Right cardiac atrium (tissue), 5 donors: ENCODE measurements at regions not wholly inside any gene's neighbourhood (a gene's known extent, or its start where the extent isn't known, plus 50 kb on each side); places are given as distances from the start of the nearest gene placed in this dataset.
"Not testable (repeated sequence)": the region's sequence is repeated elsewhere in the genome, so short reads cannot be mapped to it uniquely, and the experiment has no call there.

Source experiments
- ATAC-seq, 2 donors: fragments of 200-7000 bp; cut with Tn5 transposase; one replicate each; pipeline versions ENCODE4 v1.8.0 to v1.9.1; 2020; ENCODE audit warnings: moderate library complexity in 2 of 2, mild to moderate bottlenecking in 1 of 2
- DNase-seq, 3 donors: peaks; one replicate each; pipeline ENCODE4 v3.0.0-alpha.2; 2020
- H3K27ac ChIP-seq: one replicate; pipeline ENCODE4 v1.5.1; 2013; ENCODE audit warnings: mild to moderate bottlenecking, low read length, control low read depth, moderate library complexity
- H3K27me3 ChIP-seq: one replicate; pipeline ENCODE4 v1.6.1; 2013; ENCODE audit not compliant: control insufficient read depth, insufficient read depth
- H3K4me1 ChIP-seq: one replicate; pipeline ENCODE4 v1.6.1; 2013; ENCODE audit warnings: low read length; ENCODE audit not compliant: control insufficient read depth, insufficient read depth
- H3K4me3 ChIP-seq: one replicate; pipeline ENCODE4 v1.5.1; 2013; ENCODE audit warnings: low read length, control low read depth
- H3K9me3 ChIP-seq: one replicate; pipeline ENCODE4 v1.6.1; 2013; ENCODE audit warnings: low read length; ENCODE audit not compliant: control insufficient read depth
- WGBS: extraction: QIAGEN DNeasy Blood & Tissue Kit; methylation state at CpG from one replicate; pipeline ENCODE4 v1.1.7; 2013; 5-methylcytosine and 5-hydroxymethylcytosine counted together
- intact Hi-C, 4 donors: fragments of 100-400 bp; cut with DNase I; formaldehyde crosslinking; loops; one replicate each; pipeline versions ENCODE4 v1.11.0 to v1.14.0; 2022 to 2023
- donor health status: healthy with polysubstance abuse.
- donor health status: DM: no; HTN: yes; CAD: no.
- donor health status: DM: no; HTN: no; CAD: no.
- donor health status: DM: no; HTN: yes; CAD: no; lungs with severe emphysema.
- donor health status: DM: yes; HTN: yes; CAD: no.

DNA sequence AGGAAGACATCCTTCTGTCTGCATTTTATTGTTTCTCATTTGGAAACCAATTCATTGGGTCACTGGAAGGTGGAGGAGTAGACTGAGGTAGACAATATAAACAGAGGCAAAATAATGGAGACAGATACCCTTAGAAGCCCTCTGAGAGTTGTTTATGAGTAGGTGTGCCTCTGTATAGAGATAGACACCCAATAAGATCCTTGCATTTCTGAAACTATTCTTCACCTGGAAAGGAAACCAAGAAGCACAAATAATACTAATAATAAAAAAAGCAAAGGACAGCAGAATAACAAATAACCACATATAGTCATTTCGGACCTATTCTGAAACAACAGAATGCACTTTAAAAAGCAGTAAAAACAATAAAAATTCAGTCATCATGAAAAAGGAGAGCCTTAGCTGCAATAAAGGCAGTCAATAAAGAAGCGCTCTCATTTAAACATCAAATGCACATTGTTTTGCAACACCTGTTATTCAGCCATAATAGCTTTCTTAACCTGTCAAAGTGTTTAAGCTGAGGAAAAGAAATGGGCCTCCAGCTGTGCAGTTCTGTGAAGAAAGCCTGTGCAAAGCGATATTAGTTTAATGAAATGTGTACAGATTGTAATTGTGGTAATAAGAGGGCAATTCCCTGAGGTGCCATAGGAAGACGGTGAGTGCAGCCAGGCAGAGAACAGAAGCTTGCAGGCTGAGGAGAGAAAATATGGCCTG, 904.2 kb downstream of the STPG2 start:
- Histone ChIP-seq H3K27me3 (no peaks in the 10 kb centered on the region), H3K4me3 (no peak overlapping the region), H3K27ac (no peak overlapping the region), H3K4me1 (no peaks in the 10 kb centered on the region), H3K9me3 (no peaks in the 10 kb centered on the region)
- WGBS = 78% methylated on average over 4 of the region's 4 CpGs
- DNase-seq = no peak
- no peak for ATAC-seq
- intact Hi-C loops = no loop called here

DNA sequence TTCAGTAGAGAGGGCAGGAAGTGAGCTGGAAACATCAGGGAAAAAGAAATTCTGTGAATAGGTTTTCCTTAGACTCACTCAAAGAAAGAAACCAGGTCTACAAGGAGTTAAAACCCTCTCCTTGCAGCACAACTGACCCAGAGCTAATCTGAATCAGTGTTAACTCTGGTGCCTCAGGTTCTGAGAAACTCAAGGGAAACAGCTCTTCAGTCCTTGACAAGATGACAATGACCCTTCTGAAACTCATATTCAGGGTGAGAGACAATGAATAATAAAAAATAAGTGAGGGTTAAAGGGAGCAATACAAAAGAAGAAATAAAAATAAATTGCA, 903.6 kb downstream of the STPG2 start:
- no peaks in the 10 kb centered on the region for H3K9me3 ChIP-seq
- H3K4me3 ChIP-seq = no peak overlapping the region
- DNase-seq (no peak), ATAC-seq (no peak)
- H3K4me1 ChIP-seq = no peaks in the 10 kb centered on the region
- H3K27me3 ChIP-seq = no peaks in the 10 kb centered on the region
- H3K27ac ChIP-seq = no peak overlapping the region
- intact Hi-C loops = no loop called here

DNA sequence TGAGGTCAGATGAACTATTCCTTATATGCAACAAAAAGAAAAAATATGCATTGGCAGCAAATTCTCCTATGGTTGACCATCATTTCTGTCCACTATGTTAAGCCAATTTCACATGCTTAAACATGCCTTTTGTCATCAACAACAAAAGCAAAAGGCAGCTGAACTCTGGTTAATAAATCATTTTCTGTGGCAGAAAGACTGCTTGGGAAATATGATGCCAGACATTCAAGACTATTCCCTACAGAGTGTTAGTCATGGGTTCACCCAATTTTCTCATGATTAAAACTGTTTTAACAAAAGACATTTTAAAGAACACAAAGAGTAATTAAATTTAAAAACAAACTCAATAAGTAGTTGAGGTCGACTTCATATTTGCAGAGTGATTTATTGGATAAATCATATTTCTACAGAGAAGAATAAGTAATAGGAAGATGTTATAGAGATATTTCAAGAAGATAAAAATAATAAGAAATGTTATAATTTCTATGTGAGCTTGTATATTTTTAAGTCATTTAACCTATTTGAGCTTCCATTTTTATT, 890.6 kb downstream of the STPG2 start:
- H3K4me1 ChIP-seq = no peaks in the 10 kb centered on the region
- H3K27ac ChIP-seq = no peak overlapping the region
- H3K27me3 ChIP-seq = no peaks in the 10 kb centered on the region
- WGBS = 26% methylated on average over 1 of the region's 1 CpG
- H3K4me3 ChIP-seq = no peak overlapping the region
- intact Hi-C loops = no loop called here
- no peaks in the 10 kb centered on the region for H3K9me3 ChIP-seq
- ATAC-seq = no peak
- no peak for DNase-seq

DNA sequence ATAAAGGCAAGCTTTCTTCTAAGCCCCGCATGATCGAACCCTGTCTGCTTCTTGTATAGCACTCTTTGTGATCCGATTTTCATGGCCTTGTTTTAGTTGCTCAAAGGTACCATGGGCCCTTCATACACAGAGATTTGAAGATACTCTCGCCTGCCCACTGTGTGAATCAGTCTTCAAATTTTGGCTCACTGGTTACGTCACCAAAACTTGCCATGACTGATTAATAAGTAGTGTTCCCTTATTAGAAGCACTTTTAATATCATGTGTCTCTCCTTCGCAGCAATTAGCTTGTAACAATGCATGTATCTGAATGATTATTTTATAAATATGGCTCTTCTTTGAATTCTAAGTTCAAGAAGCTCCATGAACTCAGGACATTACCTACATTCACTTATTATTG, 880.5 kb downstream of the STPG2 start:
- WGBS = 74% methylated on average over 6 of the region's 6 CpGs
- ATAC-seq = no peak
- H3K4me3 ChIP-seq = no peak overlapping the region
- no peaks in the 10 kb centered on the region for H3K4me1 ChIP-seq
- no peaks in the 10 kb centered on the region for H3K27me3 ChIP-seq
- H3K9me3 ChIP-seq = no peaks in the 10 kb centered on the region
- H3K27ac ChIP-seq = no peak overlapping the region
- DNase-seq = no peak
- intact Hi-C loops = no loop called here

- ATAC-seq (no peak), DNase-seq (no peak)
- no peaks in the 10 kb centered on the region for H3K27me3 ChIP-seq
- H3K4me3 ChIP-seq = no peak overlapping the region
- H3K27ac ChIP-seq = no peak overlapping the region
- WGBS = 86% methylated on average over 2 of the region's 2 CpGs
- no peaks in the 10 kb centered on the region for H3K9me3 ChIP-seq
- H3K4me1 ChIP-seq = no peaks in the 10 kb centered on the region
- intact Hi-C loops = no loop called here
These were observed 873.2 kb downstream of the STPG2 start for GRCh38 chr4:97270051-97270450.

- intact Hi-C loops = no loop called here
- Histone ChIP-seq H3K27me3 (no peaks in the 10 kb centered on the region), H3K27ac (no peak overlapping the region), H3K4me1 (no peaks in the 10 kb centered on the region), H3K4me3 (no peak overlapping the region), H3K9me3 (no peaks in the 10 kb centered on the region)
- 64% methylated on average over 3 of the region's 3 CpGs for WGBS
- no peak for ATAC-seq
- no peak for DNase-seq
These were observed 863.9 kb downstream of the STPG2 start for GRCh38 chr4:97279391-97279790.

DNA sequence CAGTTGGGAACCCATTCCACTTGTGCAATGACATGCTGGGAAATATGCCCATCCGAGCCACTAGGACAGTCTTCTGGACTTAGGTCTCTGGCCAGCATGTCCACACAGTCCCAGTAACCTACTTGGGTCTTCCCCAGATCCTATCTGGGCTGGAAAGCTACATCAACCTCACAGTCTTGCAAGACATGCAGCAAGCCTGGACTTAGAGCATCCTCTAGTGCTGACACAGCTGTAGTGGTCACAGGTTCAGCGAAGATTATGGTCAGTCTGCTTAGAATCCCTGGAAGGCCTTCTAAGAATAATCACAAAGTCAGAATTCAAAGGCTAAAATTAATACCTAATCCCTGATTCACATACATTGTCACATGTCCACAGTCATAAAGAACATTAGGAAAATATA, 842.7 kb downstream of the STPG2 start:
- WGBS = 40% methylated on average over 2 of the region's 2 CpGs
- no peak for DNase-seq
- Histone ChIP-seq H3K9me3 (no peaks in the 10 kb centered on the region), H3K27ac (no peak overlapping the region), H3K4me3 (no peak overlapping the region), H3K27me3 (no peaks in the 10 kb centered on the region), H3K4me1 (no peaks in the 10 kb centered on the region)
- intact Hi-C loops = no loop called here
- no peak for ATAC-seq

GRCh38 chr4:97305351-97305750, 837.9 kb downstream of the STPG2 start:
- Histone ChIP-seq H3K4me1 (no peaks in the 10 kb centered on the region), H3K27me3 (no peaks in the 10 kb centered on the region), H3K27ac (no peak overlapping the region), H3K4me3 (no peak overlapping the region), H3K9me3 (no peaks in the 10 kb centered on the region)
- no peak for ATAC-seq
- intact Hi-C loops = no loop called here
- no peak for DNase-seq
- WGBS = 56% methylated on average over 2 of the region's 2 CpGs

- Histone ChIP-seq H3K4me3 (no peak overlapping the region), H3K9me3 (no peaks in the 10 kb centered on the region), H3K4me1 (no peaks in the 10 kb centered on the region), H3K27me3 (no peaks in the 10 kb centered on the region), H3K27ac (no peak overlapping the region)
- intact Hi-C loops = no loop called here
- DNase-seq (no peak), ATAC-seq (no peak)
These were observed 834.2 kb downstream of the STPG2 start for GRCh38 chr4:97309121-97309520.

DNA sequence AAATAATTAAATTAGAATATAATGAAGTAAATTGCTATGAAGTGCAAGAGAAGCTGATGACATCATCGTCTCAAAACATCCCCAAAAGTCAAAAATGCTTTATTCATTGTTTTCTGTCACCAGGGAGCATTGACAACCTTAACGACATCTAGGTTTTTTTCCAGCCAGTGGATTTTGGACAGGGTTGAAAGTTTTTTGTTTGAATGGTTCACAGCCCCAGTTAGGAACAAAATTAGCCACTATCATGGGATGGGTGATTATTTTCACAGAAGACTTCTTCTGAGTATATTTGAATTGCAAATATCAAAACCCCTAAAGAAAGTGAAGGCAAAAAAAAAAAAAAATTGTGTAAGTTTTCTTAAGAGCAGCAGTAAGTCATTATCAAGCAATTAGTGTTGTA, 826.1 kb downstream of the STPG2 start:
- no peak for DNase-seq
- no peaks in the 10 kb centered on the region for H3K27me3 ChIP-seq
- intact Hi-C loops = no loop called here
- no peak overlapping the region for H3K4me3 ChIP-seq
- H3K4me1 ChIP-seq = no peaks in the 10 kb centered on the region
- no peak overlapping the region for H3K27ac ChIP-seq
- H3K9me3 ChIP-seq = no peaks in the 10 kb centered on the region
- ATAC-seq = no peak
- 35% methylated on average over 2 of the region's 2 CpGs for WGBS

GRCh38 chr4:97317671-97318070, 825.6 kb downstream of the STPG2 start:
- Histone ChIP-seq H3K4me1 (no peaks in the 10 kb centered on the region), H3K27ac (no peak overlapping the region), H3K4me3 (no peak overlapping the region), H3K27me3 (no peaks in the 10 kb centered on the region), H3K9me3 (no peaks in the 10 kb centered on the region)
- WGBS = 44% methylated on average over 2 of the region's 2 CpGs
- intact Hi-C loops = no loop called here
- DNase-seq (no peak), ATAC-seq (no peak)

DNA sequence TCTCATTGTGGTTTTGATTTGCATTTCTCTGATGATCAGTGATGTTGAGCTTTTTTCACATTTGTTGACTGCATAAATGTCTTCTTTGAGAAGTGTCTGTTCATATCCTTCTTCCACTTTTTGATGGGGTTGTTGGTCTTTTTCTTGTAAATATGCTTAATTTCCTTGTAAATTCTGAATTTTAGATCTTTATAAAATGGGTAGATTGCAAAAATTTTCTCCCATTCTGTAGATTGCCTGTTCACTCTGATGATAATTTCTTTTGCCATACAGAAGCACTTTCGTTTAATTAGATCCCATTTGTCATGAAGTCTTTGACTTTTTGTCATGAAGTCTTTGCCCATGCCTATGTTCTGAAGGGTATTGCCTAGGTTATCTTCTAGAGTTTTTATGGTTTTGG, 817.5 kb downstream of the STPG2 start:
- H3K4me1 ChIP-seq, intact Hi-C loops, H3K27me3 ChIP-seq, ATAC-seq, H3K4me3 ChIP-seq, H3K9me3 ChIP-seq, DNase-seq, H3K27ac ChIP-seq: not testable (repeated sequence)
- WGBS = 40% methylated on average over 1 of the region's 1 CpG
